ENCODE measurements at regions not wholly inside any gene's neighbourhood (a gene's known extent, or its start where the extent isn't known, plus 50 kb on each side); places are given as distances from the start of the nearest gene placed in this dataset.

GRCh38 chr9:135187365-135187764 lies 99.9 kb downstream of the OLFM1 start:
- DNase-seq (ENCODE audit: low read depth, low spot score) (no peak), ATAC-seq (no peak)
- no peak overlapping the region for H3K27ac ChIP-seq (ENCODE audit: low read length)
- no peaks in the 10 kb centered on the region for H3K4me1 ChIP-seq (ENCODE audit: control insufficient read depth, insufficient read depth, low read length)
- H3K4me3 ChIP-seq (ENCODE audit: low read depth in 2 of 2, low read length in 2 of 2), result no peak overlapping the region
- POLR2A ChIA-PET, result no interaction called here
- H3K36me3 ChIP-seq (ENCODE audit: control insufficient read depth, insufficient read depth, low read length), result no peaks in the 10 kb centered on the region
- no peaks in the 10 kb centered on the region for H3K9me3 ChIP-seq (ENCODE audit: control insufficient read depth, insufficient read depth, low read depth, low read length)
- CTCF ChIA-PET, result interaction anchor here (0.7 kb wide), 1 partner anchor 532 kb away, joined by 4 read pairs; no protein-coding TSS in a partner anchor
- no peak for TF ChIP-seq TCF7L2 (IDR thresholded peaks at IDR 0.05; ENCODE audit: low read depth, low read length)
- no peak for TF ChIP-seq CTCF (IDR thresholded peaks at IDR 0.05)
- TF ChIP-seq POLR2AphosphoS5 (IDR thresholded peaks at IDR 0.05; ENCODE audit: low read depth, low read length), result no peak
- TF ChIP-seq SIN3A (IDR thresholded peaks at IDR 0.05; ENCODE audit: borderline replicate concordance, insufficient read depth, low read depth, low read length), result no peak
- intact Hi-C loops (cut with micrococcal nuclease; ENCODE audit: unreplicated experiment) (no loop called here), in situ Hi-C loops (cut with HindIII; ENCODE audit: low pct_unique_long_range_greater_than_20kb, low sequenced_read_pairs) (no loop called here)
- BruUV-seq (replicated peaks), result no TSS peak
- H3K27me3 ChIP-seq (ENCODE audit: control insufficient read depth, insufficient read depth, low read length), result no peaks in the 10 kb centered on the region

GRCh38 chr9:135188681-135189151 lies 101.2 kb downstream of the OLFM1 start:
- intact Hi-C loops (cut with micrococcal nuclease; ENCODE audit: unreplicated experiment) (no loop called here), in situ Hi-C loops (cut with HindIII; ENCODE audit: low pct_unique_long_range_greater_than_20kb, low sequenced_read_pairs) (no loop called here)
- POLR2A ChIA-PET, result interaction anchor here (0.6 kb wide), 1 partner anchor 62 kb away, joined by 8 read pairs; no protein-coding TSS in a partner anchor
- H3K9me3 ChIP-seq (ENCODE audit: control insufficient read depth, insufficient read depth, low read depth, low read length), result no peaks in the 10 kb centered on the region
- TF ChIP-seq REST (IDR thresholded peaks at IDR 0.05; ENCODE audit: insufficient read depth in 1 of 2, low read depth in 2 of 2, low read length in 1 of 2), result no peak
- no peak for TF ChIP-seq TCF7L2 (IDR thresholded peaks at IDR 0.05; ENCODE audit: low read depth, low read length)
- no peak for TF ChIP-seq SIN3A (IDR thresholded peaks at IDR 0.05; ENCODE audit: borderline replicate concordance, insufficient read depth, low read depth, low read length)
- no peak for TF ChIP-seq POLR2AphosphoS5 (IDR thresholded peaks at IDR 0.05; ENCODE audit: low read depth, low read length)
- TF ChIP-seq CTCF (IDR thresholded peaks at IDR 0.05), result no peak
- CTCF ChIA-PET, result no interaction called here
- ATAC-seq, result no peak
- H3K36me3 ChIP-seq (ENCODE audit: control insufficient read depth, insufficient read depth, low read length), result no peaks in the 10 kb centered on the region
- no TSS peak for BruUV-seq (replicated peaks)
- no peaks in the 10 kb centered on the region for H3K4me1 ChIP-seq (ENCODE audit: control insufficient read depth, insufficient read depth, low read length)
- H3K27me3 ChIP-seq (ENCODE audit: control insufficient read depth, insufficient read depth, low read length), result no peaks in the 10 kb centered on the region
- H3K4me3 ChIP-seq (ENCODE audit: low read depth in 2 of 2, low read length in 2 of 2), result no peak overlapping the region
- no peak for DNase-seq (ENCODE audit: low read depth, low spot score)
- no peak overlapping the region for H3K27ac ChIP-seq (ENCODE audit: low read length)
